ENCODE measurements at regions not wholly inside any gene's neighbourhood (a gene's known extent, or its start where the extent isn't known, plus 50 kb on each side); places are given as distances from the start of the nearest gene placed in this dataset.

GRCh38 chr18:75927791-75928190 lies 500.3 kb upstream of the SMIM21 start:
- POLR2A ChIA-PET (ENCODE audit: unreplicated experiment) = interaction anchor here (0.7 kb wide), 1 partner anchor 288 kb away, joined by 3 read pairs; no protein-coding TSS in a partner anchor
- Histone ChIP-seq H4K20me1 (ENCODE audit: insufficient read depth) (no peaks in the 10 kb centered on the region), H3K27ac (no peak overlapping the region), H3K9me3 (ENCODE audit: insufficient read depth, low read depth) (no peaks in the 10 kb centered on the region), H3K4me3 (no peak overlapping the region), H3K9me2 (ENCODE audit: insufficient read depth) (no peaks in the 10 kb centered on the region), H2AFZ (no peak overlapping the region), H3K4me1 (replicated peaks; ENCODE audit: insufficient read depth) (no peaks in the 10 kb centered on the region), H3K4me2 (no peak overlapping the region), H3K36me3 (ENCODE audit: low read depth) (no peaks in the 10 kb centered on the region), H3K27me3 (ENCODE audit: insufficient read depth, low read depth) (no peaks in the 10 kb centered on the region; the same call in 1 of the 2 replicates), H3K79me2 (ENCODE audit: low read depth) (no peaks in the 10 kb centered on the region), H3F3A (ENCODE audit: insufficient read depth, low read depth) (no peaks in the 10 kb centered on the region)
- no TSS peak for BruUV-seq (replicated peaks)
- DNase-seq = no peak
- intact Hi-C loops (cut with micrococcal nuclease; ENCODE audit: unreplicated experiment) = no loop called here
- TF ChIP-seq CTCF (conservative IDR thresholded peaks at IDR 0.05) (no peak), EZH2 (IDR thresholded peaks at IDR 0.05; ENCODE audit: low read depth) (no peak)
- CTCF ChIA-PET = no interaction called here

GRCh38 chr18:75926811-75927210 lies 499.3 kb upstream of the SMIM21 start:
- no TSS peak for BruUV-seq (replicated peaks)
- Histone ChIP-seq H3K27ac (no peak overlapping the region), H3K27me3 (ENCODE audit: insufficient read depth, low read depth) (no peaks in the 10 kb centered on the region; the same call in 1 of the 2 replicates), H3K9me3 (ENCODE audit: insufficient read depth, low read depth) (no peaks in the 10 kb centered on the region), H3K4me1 (replicated peaks; ENCODE audit: insufficient read depth) (no peaks in the 10 kb centered on the region), H4K20me1 (ENCODE audit: insufficient read depth) (no peaks in the 10 kb centered on the region), H3K79me2 (ENCODE audit: low read depth) (no peaks in the 10 kb centered on the region), H3K9me2 (ENCODE audit: insufficient read depth) (no peaks in the 10 kb centered on the region), H3K4me2 (no peak overlapping the region), H3K36me3 (ENCODE audit: low read depth) (no peaks in the 10 kb centered on the region), H2AFZ (no peak overlapping the region), H3F3A (ENCODE audit: insufficient read depth, low read depth) (no peaks in the 10 kb centered on the region), H3K4me3 (no peak overlapping the region)
- no peak for TF ChIP-seq EZH2 (IDR thresholded peaks at IDR 0.05; ENCODE audit: low read depth)
- no peak for TF ChIP-seq CTCF (conservative IDR thresholded peaks at IDR 0.05)
- CTCF ChIA-PET = no interaction called here
- POLR2A ChIA-PET (ENCODE audit: unreplicated experiment) = no interaction called here
- no peak for DNase-seq
- intact Hi-C loops (cut with micrococcal nuclease; ENCODE audit: unreplicated experiment) = no loop called here

DNA sequence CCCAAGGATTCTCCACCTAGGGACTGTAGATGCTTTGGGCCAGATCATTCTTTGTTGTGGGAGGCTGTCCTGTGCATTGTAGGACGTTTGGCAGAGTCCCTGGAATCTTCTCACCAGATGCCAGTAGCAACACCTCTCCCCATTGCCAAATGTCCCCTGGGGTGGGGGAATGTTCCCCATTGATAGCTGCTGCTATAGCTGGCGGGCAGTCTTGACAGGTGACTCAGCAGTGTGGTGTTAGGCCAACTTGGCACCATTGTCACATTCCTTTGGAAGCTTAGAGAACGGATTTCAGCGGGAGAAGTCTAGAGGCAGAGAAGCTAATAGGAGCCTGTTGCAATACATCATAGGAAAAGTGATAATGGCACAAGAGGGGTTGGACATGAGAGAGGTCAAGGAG lies 495.7 kb upstream of the SMIM21 start:
- Histone ChIP-seq H3K4me3 (no peak overlapping the region), H3K27ac (no peak overlapping the region), H3K4me2 (no peak overlapping the region), H2AFZ (no peak overlapping the region), H3K27me3 (ENCODE audit: insufficient read depth, low read depth) (no peaks in the 10 kb centered on the region; the same call in 1 of the 2 replicates), H4K20me1 (ENCODE audit: insufficient read depth) (no peaks in the 10 kb centered on the region), H3F3A (ENCODE audit: insufficient read depth, low read depth) (no peaks in the 10 kb centered on the region), H3K9me3 (ENCODE audit: insufficient read depth, low read depth) (no peaks in the 10 kb centered on the region), H3K4me1 (replicated peaks; ENCODE audit: insufficient read depth) (no peaks in the 10 kb centered on the region), H3K9me2 (ENCODE audit: insufficient read depth) (no peaks in the 10 kb centered on the region), H3K36me3 (ENCODE audit: low read depth) (no peaks in the 10 kb centered on the region), H3K79me2 (ENCODE audit: low read depth) (no peaks in the 10 kb centered on the region)
- intact Hi-C loops (cut with micrococcal nuclease; ENCODE audit: unreplicated experiment) = no loop called here
- ChIA-PET POLR2A (ENCODE audit: unreplicated experiment) (no interaction called here), CTCF (no interaction called here)
- TF ChIP-seq CTCF (conservative IDR thresholded peaks at IDR 0.05) (no peak), EZH2 (IDR thresholded peaks at IDR 0.05; ENCODE audit: low read depth) (no peak)
- BruUV-seq (replicated peaks) = no TSS peak
- peak; percentile 9 to 57 for DNase-seq
